Testis (tissue), 2 donors: ENCODE measurements at regions not wholly inside any gene's neighbourhood (a gene's known extent, or its start where the extent isn't known, plus 50 kb on each side); places are given as distances from the start of the nearest gene placed in this dataset.

Source experiments
- DNase-seq: peaks from one replicate; pipeline ENCODE4 v3.0.0-alpha.2; 2019
- H3K27ac ChIP-seq, 2 donors: fragments of 200-600 bp; sonication (generic); one replicate each; pipeline ENCODE4 v1.5.1; 2019
- H3K27me3 ChIP-seq: fragments of 200-600 bp; sonication (generic); one replicate; pipeline ENCODE4 v1.5.1; 2019
- H3K36me3 ChIP-seq: fragments of 200-600 bp; sonication (generic); one replicate; pipeline ENCODE4 v1.5.1; 2017; ENCODE audit warnings: low read depth; ENCODE audit errors: missing control alignments
- H3K4me1 ChIP-seq: fragments of 200-600 bp; sonication (generic); one replicate; pipeline ENCODE4 v1.5.1; 2019
- H3K4me3 ChIP-seq, 2 donors: fragments of 200-600 bp; sonication (generic); one replicate each; pipeline ENCODE4 v1.5.1; 2017 to 2019
- H3K9me3 ChIP-seq: fragments of 200-600 bp; sonication (generic); one replicate; pipeline ENCODE4 v1.5.1; 2017
- POLR2A ChIP-seq: fragments of 450-650 bp; IDR thresholded peaks from one replicate; pipeline ENCODE4 v1.6.1; 2017; ENCODE audit warnings: antibody characterized with exemption, mild to moderate bottlenecking, moderate library complexity
- WGBS, 2 donors: methylation state at CpG; one replicate each; pipeline ENCODE4 v1.1.5; 2018; 5-methylcytosine and 5-hydroxymethylcytosine counted together
- intact Hi-C: fragments of 100-400 bp; cut with DNase I; formaldehyde crosslinking; loops from one replicate; pipeline ENCODE4 v1.15.1; 2023; ENCODE audit warnings: low total_unique reads
- TF ChIP-seq, protein P1 (sequence below), 3 experiments: fragments of 450-650 bp in 2 of 3; fragments of 200-600 bp in 1 of 3; sonication (generic) in 1 of 3; IDR thresholded peaks; one replicate each; pipeline ENCODE4 v1.5.1; 2016 to 2019; ENCODE audit warnings: antibody characterized with exemption in 3 of 3, mild to moderate bottlenecking in 2 of 3, moderate library complexity in 1 of 3

DNA sequence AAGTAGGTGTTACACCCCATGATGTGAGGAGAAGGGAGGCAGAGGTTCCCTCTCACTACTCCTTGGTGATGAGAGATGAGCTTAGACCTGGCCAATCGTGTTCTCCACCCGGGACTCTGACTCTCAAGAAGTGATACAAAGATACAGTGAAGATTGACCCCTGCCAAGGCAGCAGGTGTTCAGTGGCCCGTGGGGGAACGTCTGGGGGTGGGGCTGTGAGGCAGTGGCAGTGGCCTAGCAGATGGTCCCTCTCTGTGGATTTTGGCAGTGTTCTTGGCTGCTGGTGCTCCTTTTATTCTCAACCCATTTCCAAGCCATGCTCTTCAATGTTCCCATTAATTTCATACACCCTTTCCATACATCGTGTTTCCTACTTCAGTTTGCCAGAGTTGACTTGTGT lies 120.4 kb upstream of the NEDD4L start:
- 60 to 72% methylated on average over 5 of the region's 5 CpGs for WGBS, 2 donors
- Histone ChIP-seq H3K27ac (no peak overlapping the region), H3K4me3 (no peak overlapping the region), H3K4me1 (no peaks in the 10 kb centered on the region), H3K9me3 (no peaks in the 10 kb centered on the region), H3K36me3 (no peaks in the 10 kb centered on the region), H3K27me3 (no peaks in the 10 kb centered on the region)
- TF ChIP-seq, protein P1, sequence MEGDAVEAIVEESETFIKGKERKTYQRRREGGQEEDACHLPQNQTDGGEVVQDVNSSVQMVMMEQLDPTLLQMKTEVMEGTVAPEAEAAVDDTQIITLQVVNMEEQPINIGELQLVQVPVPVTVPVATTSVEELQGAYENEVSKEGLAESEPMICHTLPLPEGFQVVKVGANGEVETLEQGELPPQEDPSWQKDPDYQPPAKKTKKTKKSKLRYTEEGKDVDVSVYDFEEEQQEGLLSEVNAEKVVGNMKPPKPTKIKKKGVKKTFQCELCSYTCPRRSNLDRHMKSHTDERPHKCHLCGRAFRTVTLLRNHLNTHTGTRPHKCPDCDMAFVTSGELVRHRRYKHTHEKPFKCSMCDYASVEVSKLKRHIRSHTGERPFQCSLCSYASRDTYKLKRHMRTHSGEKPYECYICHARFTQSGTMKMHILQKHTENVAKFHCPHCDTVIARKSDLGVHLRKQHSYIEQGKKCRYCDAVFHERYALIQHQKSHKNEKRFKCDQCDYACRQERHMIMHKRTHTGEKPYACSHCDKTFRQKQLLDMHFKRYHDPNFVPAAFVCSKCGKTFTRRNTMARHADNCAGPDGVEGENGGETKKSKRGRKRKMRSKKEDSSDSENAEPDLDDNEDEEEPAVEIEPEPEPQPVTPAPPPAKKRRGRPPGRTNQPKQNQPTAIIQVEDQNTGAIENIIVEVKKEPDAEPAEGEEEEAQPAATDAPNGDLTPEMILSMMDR (IDR thresholded peaks at IDR 0.05), result no peak
- no peak for TF ChIP-seq POLR2A
- no peak for DNase-seq
- intact Hi-C loops, result no loop called here

DNA sequence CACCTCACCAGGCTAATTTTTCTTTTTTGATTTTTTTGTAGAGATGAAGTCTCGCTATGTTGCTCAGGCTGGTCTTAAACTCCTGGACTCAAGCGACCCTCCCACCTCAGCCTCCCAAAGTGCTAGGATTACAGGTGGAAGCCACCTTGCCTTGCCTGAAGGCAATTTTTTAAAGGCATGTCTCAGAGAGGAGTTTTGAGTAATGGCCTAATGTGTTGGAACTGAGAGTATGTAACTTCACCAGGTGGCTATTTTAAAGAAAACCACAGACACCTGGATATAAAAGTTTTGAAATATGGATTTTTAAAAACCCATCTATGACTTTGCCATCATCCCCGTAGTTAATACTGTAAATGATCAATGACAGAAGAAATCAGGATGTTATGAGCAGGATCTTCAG lies 119.8 kb upstream of the ATP8B1 start:
- Histone ChIP-seq H3K27ac (no peak overlapping the region), H3K36me3 (no peaks in the 10 kb centered on the region), H3K4me1 (no peaks in the 10 kb centered on the region), H3K9me3 (no peaks in the 10 kb centered on the region), H3K4me3 (no peak overlapping the region), H3K27me3 (no peaks in the 10 kb centered on the region)
- no peak for DNase-seq
- TF ChIP-seq, protein P1 (IDR thresholded peaks at IDR 0.05), result no peak
- no peak for TF ChIP-seq POLR2A
- intact Hi-C loops, result no loop called here
- 95% methylated on average over 3 of the region's 3 CpGs for WGBS, 2 donors

DNA sequence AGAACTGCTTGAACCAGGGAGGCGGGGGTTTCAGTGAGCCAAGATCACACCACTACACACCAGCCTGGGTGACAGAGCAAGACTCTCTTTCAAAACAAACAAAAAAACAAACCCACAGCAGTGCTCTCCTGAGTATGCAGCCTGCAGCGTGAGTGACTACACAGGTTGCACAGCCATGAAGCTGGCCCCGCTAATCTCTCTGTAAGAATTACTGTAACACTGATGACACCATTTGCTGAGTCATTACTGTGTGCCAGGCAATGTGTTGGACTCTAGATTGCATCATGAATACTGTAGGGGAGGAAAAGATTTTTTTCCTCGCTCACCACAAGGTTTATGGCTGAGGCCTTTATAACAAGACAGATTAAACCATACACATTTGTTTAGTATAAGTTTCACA lies 118.6 kb upstream of the ATP8B1 start:
- H3K27ac ChIP-seq, result no peak overlapping the region
- H3K36me3 ChIP-seq, result no peaks in the 10 kb centered on the region
- no peak overlapping the region for H3K4me3 ChIP-seq
- no peak for TF ChIP-seq POLR2A
- TF ChIP-seq, protein P1 (IDR thresholded peaks at IDR 0.05), result no peak
- intact Hi-C loops, result no loop called here
- no peaks in the 10 kb centered on the region for H3K4me1 ChIP-seq
- no peak for DNase-seq
- no peaks in the 10 kb centered on the region for H3K27me3 ChIP-seq
- H3K9me3 ChIP-seq, result no peaks in the 10 kb centered on the region
- WGBS, 2 donors, result 97 to 98% methylated on average over 4 of the region's 4 CpGs

DNA sequence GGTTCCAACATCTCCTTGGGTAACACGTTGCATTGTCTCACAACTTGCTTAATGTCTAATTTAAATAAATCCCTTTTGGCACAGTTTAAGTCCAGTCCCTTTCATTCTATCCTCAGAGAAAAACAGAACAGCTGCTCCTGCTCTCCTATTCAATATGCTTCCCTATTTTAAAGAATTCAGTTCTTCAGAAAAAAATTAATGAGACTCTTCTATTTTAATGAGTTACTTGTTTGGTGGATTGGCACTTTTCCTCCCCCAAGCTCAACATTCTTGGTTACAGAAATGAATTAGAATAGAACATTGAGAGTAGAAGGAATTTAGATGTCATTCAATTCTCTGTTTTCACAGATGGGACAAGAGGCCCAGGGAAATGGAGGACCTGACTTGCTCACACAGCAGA lies 116.9 kb upstream of the ATP8B1 start:
- intact Hi-C loops, result no loop called here
- DNase-seq, result no peak
- H3K27me3 ChIP-seq, result no peaks in the 10 kb centered on the region

DNA sequence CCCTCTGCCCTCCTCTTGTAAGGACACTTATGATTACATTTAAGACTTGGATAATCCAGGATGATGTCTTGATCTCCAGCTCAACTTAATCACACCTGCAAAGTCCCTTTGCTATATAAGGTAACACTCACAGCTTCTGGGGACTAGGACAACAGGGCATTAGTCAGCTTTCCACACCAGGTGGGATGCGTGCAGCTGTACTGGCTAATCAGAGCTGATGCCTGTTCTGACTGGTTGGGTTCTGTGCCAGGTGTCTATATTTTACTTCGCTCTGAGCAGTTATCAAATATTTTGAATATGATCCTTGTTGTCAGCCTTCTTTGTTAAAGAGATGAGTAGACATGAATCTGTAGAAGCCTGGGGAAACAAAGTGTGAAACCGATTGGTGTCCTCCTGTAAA lies 115.5 kb upstream of the ATP8B1 start:
- no peak for DNase-seq
- no peak for TF ChIP-seq POLR2A
- TF ChIP-seq, protein P1 (IDR thresholded peaks at IDR 0.05), result no peak
- no peaks in the 10 kb centered on the region for H3K27me3 ChIP-seq

More for the DNA sequence above, 116.9 kb upstream of the ATP8B1 start:
- H3K36me3 ChIP-seq, result no peaks in the 10 kb centered on the region
- no peaks in the 10 kb centered on the region for H3K4me1 ChIP-seq
- H3K27ac ChIP-seq, result no peak overlapping the region
- 82 to 88% methylated on average over 1 of the region's 1 CpG for WGBS, 2 donors
- no peak for TF ChIP-seq POLR2A
- TF ChIP-seq, protein P1 (IDR thresholded peaks at IDR 0.05), result no peak
- no peak overlapping the region for H3K4me3 ChIP-seq
- H3K9me3 ChIP-seq, result no peaks in the 10 kb centered on the region

More for the DNA sequence above, 115.5 kb upstream of the ATP8B1 start:
- H3K9me3 ChIP-seq, result no peaks in the 10 kb centered on the region
- intact Hi-C loops, result no loop called here
- H3K36me3 ChIP-seq, result no peaks in the 10 kb centered on the region
- no peaks in the 10 kb centered on the region for H3K4me1 ChIP-seq
- WGBS, 2 donors, result 78 to 89% methylated on average over 3 of the region's 3 CpGs
- H3K4me3 ChIP-seq, result no peak overlapping the region
- H3K27ac ChIP-seq, result no peak overlapping the region
